ENCODE measurements at regions not wholly inside any gene's neighbourhood (a gene's known extent, or its start where the extent isn't known, plus 50 kb on each side); places are given as distances from the start of the nearest gene placed in this dataset.

GRCh38 chr7:85954961-85955360, 688.7 kb upstream of the GRM3 start:
- TF ChIP-seq ZNF274 (IDR thresholded peaks at IDR 0.05; ENCODE audit: low read depth, low read length) (no peak), ELF1 (IDR thresholded peaks at IDR 0.05; ENCODE audit: borderline replicate concordance, low read depth) (no peak), CTCF (IDR thresholded peaks at IDR 0.05 in 2 of 3, conservative IDR thresholded peaks at IDR 0.05 in 1 of 3; ENCODE audit: borderline replicate concordance in 1 of 3, insufficient read depth in 1 of 3, low read depth in 2 of 3, low read length in 2 of 3) (no peak)
